Spleen (tissue), 11 donors: ENCODE measurements at regions not wholly inside any gene's neighbourhood (a gene's known extent, or its start where the extent isn't known, plus 50 kb on each side); places are given as distances from the start of the nearest gene placed in this dataset.

Experiments
- DNase-seq: peaks from one replicate; pipeline ENCODE4 v3.0.0-alpha.2; 2020
- H3K27ac ChIP-seq, 8 donors: fragments of 200-600 bp; sonication (generic) in 7 of 8; 1 replicate in 4 of 8; 2 replicates in 4 of 8; pipeline versions ENCODE4 v1.5.0 to v1.8.0; 2016 to 2021; ENCODE audit warnings: inconsistent platforms in 4 of 8, mild to moderate bottlenecking in 4 of 8, moderate library complexity in 1 of 8
- H3K27me3 ChIP-seq, 7 donors: fragments of 200-600 bp; sonication (generic) in 6 of 7; replicated peaks in 1 of 7; 1 replicate in 4 of 7; 2 replicates in 3 of 7; pipeline versions ENCODE4 v1.5.0 to v1.8.0; 2016 to 2021; ENCODE audit warnings: inconsistent platforms in 3 of 7, mild to moderate bottlenecking in 1 of 7
- H3K36me3 ChIP-seq, 6 donors: fragments of 200-600 bp; sonication (generic) in 5 of 6; 1 replicate in 4 of 6; 2 replicates in 2 of 6; pipeline versions ENCODE4 v1.5.0 to v1.8.0; 2016 to 2021; ENCODE audit warnings: inconsistent platforms in 2 of 6
- H3K4me1 ChIP-seq, 6 donors: fragments of 200-600 bp; sonication (generic) in 5 of 6; 1 replicate in 3 of 6; 2 replicates in 3 of 6; pipeline versions ENCODE4 v1.5.0 to v1.8.0; 2016 to 2021; ENCODE audit warnings: inconsistent platforms in 3 of 6
- H3K4me3 ChIP-seq, 8 donors: fragments of 200-600 bp; sonication (generic) in 7 of 8; 1 replicate in 4 of 8; 2 replicates in 4 of 8; pipeline versions ENCODE4 v1.5.0 to v1.8.0; 2016 to 2021; ENCODE audit warnings: inconsistent platforms in 4 of 8, mild to moderate bottlenecking in 4 of 8, moderate library complexity in 2 of 8
- H3K9me3 ChIP-seq, 8 donors: fragments of 200-600 bp; sonication (generic) in 7 of 8; 1 replicate in 4 of 8; 2 replicates in 4 of 8; pipeline versions ENCODE4 v1.5.0 to v1.8.0; 2016 to 2021; ENCODE audit warnings: inconsistent platforms in 4 of 8
- POLR2A ChIP-seq, 3 donors: fragments of 450-650 bp; IDR thresholded peaks; one replicate each; pipeline ENCODE4 v1.5.1; 2017; ENCODE audit warnings: antibody characterized with exemption in 3 of 3, mild to moderate bottlenecking in 1 of 3
- POLR2AphosphoS5 ChIP-seq, 3 donors: sonication (generic); formaldehyde crosslinking; IDR thresholded peaks; one replicate each; pipeline ENCODE4 v1.5.1; 2017; ENCODE audit warnings: antibody characterized with exemption in 3 of 3
- WGBS, 5 donors: extraction: QIAGEN DNeasy Blood & Tissue Kit in 3 of 5; methylation state at CpG; one replicate each; pipeline versions ENCODE4 v1.1.5 to v1.1.7; 2013 to 2018; 5-methylcytosine and 5-hydroxymethylcytosine counted together
- intact Hi-C: fragments of 100-400 bp; cut with DNase I; formaldehyde crosslinking; loops from one replicate; pipeline ENCODE4 v1.15.0; 2023; ENCODE audit warnings: low total_unique reads
- TF ChIP-seq, protein P1 (sequence below), 11 experiments: fragments of 200-600 bp in 7 of 11; fragments of 450-650 bp in 4 of 11; sonication (generic) in 4 of 11; IDR thresholded peaks in 8 of 11; conservative IDR thresholded peaks in 3 of 11; 1 replicate in 7 of 11; 2 replicates in 4 of 11; pipeline versions ENCODE4 v1.4.0 to v1.8.0; 2016 to 2021; ENCODE audit warnings: antibody characterized with exemption in 11 of 11, inconsistent platforms in 4 of 11, mild to moderate bottlenecking in 1 of 11
- donor health status: healthy with polysubstance abuse.
- donor health status: DM: no; HTN: no; CAD: no; lungs with moderate emphysema.
- donor health status: DM: no; HTN: no; CAD: no.
- donor health status: Bipolar disorder and iron deficiency.
- donor health status: healthy.
- donor health status: DM: no; HTN: no; CAD: no.
- donor health status: DM: yes; HTN: yes; CAD: no.

DNA sequence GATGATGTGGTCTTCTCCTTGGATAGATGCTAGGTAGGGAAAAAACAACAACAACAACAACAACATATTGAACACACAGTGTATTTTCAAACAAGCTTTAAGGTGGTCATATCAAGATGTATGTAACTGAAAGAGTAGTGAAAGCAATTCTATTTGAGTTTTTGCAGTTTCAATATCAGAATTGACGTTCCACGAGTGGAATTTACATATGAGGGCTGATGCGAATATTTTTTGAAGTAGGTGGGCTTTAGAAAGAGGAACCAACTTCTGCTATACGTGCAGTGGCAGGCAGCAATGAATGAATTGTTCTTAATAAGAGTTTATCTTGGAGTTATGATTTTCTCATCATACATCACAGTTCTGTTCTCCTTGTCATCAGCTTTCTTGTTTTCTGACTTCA is 151.9 kb upstream of the CNTN3 start:
- no peaks in the 10 kb centered on the region for H3K4me1 ChIP-seq
- WGBS, 5 donors: 65 to 78% (median 71%) methylated on average over 4 of the region's 4 CpGs
- no peaks in the 10 kb centered on the region for H3K36me3 ChIP-seq
- H3K27me3 ChIP-seq: no peaks in the 10 kb centered on the region
- no peak overlapping the region for H3K4me3 ChIP-seq
- peaks cover 0 to 13% (median 2%) of the 10 kb centered on the region in 8 donors for H3K9me3 ChIP-seq
- intact Hi-C loops: no loop called here
- no peak overlapping the region for H3K27ac ChIP-seq
- TF ChIP-seq POLR2A (IDR thresholded peaks at IDR 0.05): no peak
- no peak for TF ChIP-seq POLR2AphosphoS5 (IDR thresholded peaks at IDR 0.05)
- TF ChIP-seq, protein P1, sequence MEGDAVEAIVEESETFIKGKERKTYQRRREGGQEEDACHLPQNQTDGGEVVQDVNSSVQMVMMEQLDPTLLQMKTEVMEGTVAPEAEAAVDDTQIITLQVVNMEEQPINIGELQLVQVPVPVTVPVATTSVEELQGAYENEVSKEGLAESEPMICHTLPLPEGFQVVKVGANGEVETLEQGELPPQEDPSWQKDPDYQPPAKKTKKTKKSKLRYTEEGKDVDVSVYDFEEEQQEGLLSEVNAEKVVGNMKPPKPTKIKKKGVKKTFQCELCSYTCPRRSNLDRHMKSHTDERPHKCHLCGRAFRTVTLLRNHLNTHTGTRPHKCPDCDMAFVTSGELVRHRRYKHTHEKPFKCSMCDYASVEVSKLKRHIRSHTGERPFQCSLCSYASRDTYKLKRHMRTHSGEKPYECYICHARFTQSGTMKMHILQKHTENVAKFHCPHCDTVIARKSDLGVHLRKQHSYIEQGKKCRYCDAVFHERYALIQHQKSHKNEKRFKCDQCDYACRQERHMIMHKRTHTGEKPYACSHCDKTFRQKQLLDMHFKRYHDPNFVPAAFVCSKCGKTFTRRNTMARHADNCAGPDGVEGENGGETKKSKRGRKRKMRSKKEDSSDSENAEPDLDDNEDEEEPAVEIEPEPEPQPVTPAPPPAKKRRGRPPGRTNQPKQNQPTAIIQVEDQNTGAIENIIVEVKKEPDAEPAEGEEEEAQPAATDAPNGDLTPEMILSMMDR (IDR thresholded peaks at IDR 0.05 in 8 of 11, conservative IDR thresholded peaks at IDR 0.05 in 3 of 11): no peak
- no peak for DNase-seq

GRCh38 chr3:74763830-74764229 is 149.4 kb upstream of the CNTN3 start:
- WGBS, 5 donors: 67 to 85% (median 78%) methylated on average over 2 of the region's 2 CpGs
- Histone ChIP-seq H3K4me3 (no peak overlapping the region), H3K4me1 (no peaks in the 10 kb centered on the region), H3K9me3 (peaks cover 0 to 12% (median 2%) of the 10 kb centered on the region in 8 donors), H3K36me3 (no peaks in the 10 kb centered on the region), H3K27ac (no peak overlapping the region), H3K27me3 (no peaks in the 10 kb centered on the region)
- TF ChIP-seq POLR2A (IDR thresholded peaks at IDR 0.05) (no peak), POLR2AphosphoS5 (IDR thresholded peaks at IDR 0.05) (no peak)
- TF ChIP-seq, protein P1 (IDR thresholded peaks at IDR 0.05 in 8 of 11, conservative IDR thresholded peaks at IDR 0.05 in 3 of 11): no peak
- DNase-seq: no peak
- intact Hi-C loops: no loop called here

DNA sequence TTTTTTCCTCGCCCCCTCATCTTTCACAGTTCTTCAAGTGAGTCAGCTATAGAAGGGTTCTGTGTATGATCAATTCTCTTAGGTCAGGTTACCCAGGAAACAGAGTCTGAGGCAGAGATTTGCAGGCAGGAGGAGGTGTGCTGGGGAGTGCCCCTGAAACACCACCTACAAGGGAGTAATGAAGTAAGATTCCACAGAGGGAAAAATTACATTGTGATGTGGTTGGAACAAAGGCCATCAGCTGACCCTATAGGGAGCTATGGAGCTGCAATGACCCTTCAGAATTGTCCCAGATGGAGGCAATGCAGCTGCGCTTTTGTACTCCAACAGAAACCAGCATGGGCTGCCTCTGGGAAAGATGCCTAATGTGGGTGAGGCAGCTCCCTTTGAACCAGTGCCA is 142.2 kb upstream of the CNTN3 start:
- Histone ChIP-seq H3K36me3 (no peaks in the 10 kb centered on the region), H3K4me3 (no peak overlapping the region), H3K27me3 (no peaks in the 10 kb centered on the region), H3K27ac (no peak overlapping the region), H3K4me1 (no peaks in the 10 kb centered on the region), H3K9me3 (peaks cover 0 to 13% (median 7%) of the 10 kb centered on the region in 8 donors)
- intact Hi-C loops: no loop called here
- WGBS, 5 donors: 71 to 89% (median 81%) methylated on average over 2 of the region's 2 CpGs
- no peak for TF ChIP-seq POLR2AphosphoS5 (IDR thresholded peaks at IDR 0.05)
- no peak for TF ChIP-seq POLR2A (IDR thresholded peaks at IDR 0.05)
- TF ChIP-seq, protein P1 (IDR thresholded peaks at IDR 0.05 in 8 of 11, conservative IDR thresholded peaks at IDR 0.05 in 3 of 11): no peak
- no peak for DNase-seq

DNA sequence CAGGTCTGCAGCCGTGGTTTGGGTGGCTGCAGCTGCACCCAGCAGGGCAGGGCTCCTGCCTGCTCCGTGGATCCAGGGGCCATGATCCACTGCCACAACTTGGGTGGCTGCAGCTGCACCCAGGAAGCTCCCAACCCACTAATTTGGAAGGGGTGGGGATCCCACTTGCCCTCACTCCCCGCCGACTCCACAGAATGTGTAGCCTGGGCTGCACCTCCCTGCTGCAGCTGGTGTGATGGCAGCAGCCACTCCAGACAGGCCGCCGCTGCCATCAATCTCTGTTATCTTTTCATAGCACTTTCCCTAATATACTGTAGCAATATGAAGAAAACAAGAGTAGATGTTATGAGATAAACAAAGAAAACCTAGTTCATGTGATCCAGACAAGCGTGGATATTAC is 137.8 kb upstream of the CNTN3 start:
- Histone ChIP-seq H3K9me3 (peaks cover 0 to 26% (median 2%) of the 10 kb centered on the region in 8 donors), H3K27me3 (no peaks in the 10 kb centered on the region), H3K27ac (no peak overlapping the region), H3K4me3 (no peak overlapping the region), H3K4me1 (no peaks in the 10 kb centered on the region), H3K36me3 (no peaks in the 10 kb centered on the region)
- WGBS, 5 donors: 81 to 88% (median 86%) methylated on average over 6 to 7 of the region's 7 CpGs
- DNase-seq: no peak
- intact Hi-C loops: no loop called here
- no peak for TF ChIP-seq POLR2A (IDR thresholded peaks at IDR 0.05)
- TF ChIP-seq, protein P1 (IDR thresholded peaks at IDR 0.05 in 8 of 11, conservative IDR thresholded peaks at IDR 0.05 in 3 of 11): no peak
- TF ChIP-seq POLR2AphosphoS5 (IDR thresholded peaks at IDR 0.05): no peak
